ENCODE measurements at regions not wholly inside any gene's neighbourhood (a gene's known extent, or its start where the extent isn't known, plus 50 kb on each side); places are given as distances from the start of the nearest gene placed in this dataset.

GRCh38 chr2:47312491-47312850, 56.6 kb upstream of the EPCAM start:
- TF ChIP-seq SMC3 (IDR thresholded peaks at IDR 0.05; ENCODE audit: borderline replicate concordance, low read length), result no peak
- no peak for TF ChIP-seq CTCF (IDR thresholded peaks at IDR 0.05 in 2 of 3, conservative IDR thresholded peaks at IDR 0.05 in 1 of 3; ENCODE audit: control insufficient read depth in 2 of 3, extremely low read depth in 1 of 3, insufficient read depth in 1 of 3, low read depth in 3 of 3, low read length in 3 of 3)
- TF ChIP-seq CBFB (IDR thresholded peaks at IDR 0.05; ENCODE audit: low read depth), result no peak
- TF ChIP-seq RB1 (IDR thresholded peaks at IDR 0.05; ENCODE audit: borderline replicate concordance), result no peak
- TF ChIP-seq JUND (IDR thresholded peaks at IDR 0.05; ENCODE audit: low read depth, low read length), result no peak
- TF ChIP-seq CHD2 (IDR thresholded peaks at IDR 0.05; ENCODE audit: borderline replicate concordance, low read depth, low read length), result no peak
- no peak for TF ChIP-seq E4F1 (IDR thresholded peaks at IDR 0.05; ENCODE audit: borderline replicate concordance, partially characterized antibody)
- TF ChIP-seq MTA2 (IDR thresholded peaks at IDR 0.05; ENCODE audit: low read depth), result no peak
- no peak for TF ChIP-seq MYC (IDR thresholded peaks at IDR 0.05; ENCODE audit: insufficient read depth, insufficient read length, insufficient replicate concordance, low read length, severe bottlenecking)
- TF ChIP-seq POLR2AphosphoS5 (IDR thresholded peaks at IDR 0.05; ENCODE audit: low read length), result no peak

All from GM12878 (cell line).